SH-SY5Y (cell line): ENCODE measurements at regions not wholly inside any gene's neighbourhood (a gene's known extent, or its start where the extent isn't known, plus 50 kb on each side); places are given as distances from the start of the nearest gene placed in this dataset.

Source experiments
- GATA2 ChIP-seq: IDR thresholded peaks from 2 replicates; pipeline ENCODE4 v1.6.1; 2011; ENCODE audit warnings: mild to moderate bottlenecking, low read depth, low read length
- GATA3 ChIP-seq: IDR thresholded peaks from 2 replicates; pipeline ENCODE4 v1.6.1; 2011; ENCODE audit warnings: low read depth, mild to moderate bottlenecking, low read length, moderate library complexity

- TF ChIP-seq GATA2 (no peak), GATA3 (no peak)
Measured at GRCh38 chr5:69042915-69043654, 50.7 kb upstream of the SLC30A5 start.

- TF ChIP-seq GATA3 (no peak), GATA2 (no peak)
Measured at GRCh38 chr5:69043655-69043996, 50.2 kb upstream of the SLC30A5 start.
